HG03108 (cell line): ENCODE measurements at regions not wholly inside any gene's neighbourhood (a gene's known extent, or its start where the extent isn't known, plus 50 kb on each side); places are given as distances from the start of the nearest gene placed in this dataset.

Experiments used
- ATAC-seq: cut with Tn5 transposase; IDR thresholded peaks from one replicate; pipeline ENCODE4 v1.9.1; 2021; ENCODE audit warnings: moderate library complexity; ENCODE audit not compliant: unreplicated experiment

DNA sequence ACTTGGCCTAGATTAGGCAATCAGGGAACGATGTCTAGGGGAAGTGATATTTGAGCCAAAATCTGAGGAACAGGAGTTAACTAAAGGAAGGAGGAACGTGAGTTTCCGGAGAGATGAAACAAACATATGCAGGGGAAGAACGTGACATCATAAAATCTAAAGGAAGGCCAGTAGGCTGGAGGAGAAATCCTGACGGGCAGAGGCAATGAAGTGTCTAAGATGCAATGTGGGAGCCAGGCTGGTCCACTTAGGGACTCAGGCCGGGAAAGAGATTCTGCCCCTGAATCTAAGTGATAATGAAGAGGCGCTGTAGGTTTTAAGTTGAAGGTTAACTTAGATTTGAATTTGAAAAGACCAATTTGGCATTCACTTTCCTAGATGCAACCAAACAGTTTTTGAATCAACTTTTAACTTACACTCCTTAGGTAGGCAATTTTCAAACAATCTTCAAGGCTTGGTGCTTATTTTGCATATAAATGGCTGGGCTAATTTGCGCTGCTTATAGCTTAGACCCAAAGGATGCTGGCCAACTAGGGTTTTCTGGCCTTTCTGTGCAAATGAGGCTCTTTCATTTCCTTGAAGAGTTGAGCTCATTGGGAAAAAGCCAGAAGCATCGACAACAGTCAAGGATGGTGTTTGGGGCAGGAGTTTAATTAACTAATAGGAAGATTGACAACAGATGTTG lies 221.7 kb downstream of the SOX11 start:
- no peak for ATAC-seq

DNA sequence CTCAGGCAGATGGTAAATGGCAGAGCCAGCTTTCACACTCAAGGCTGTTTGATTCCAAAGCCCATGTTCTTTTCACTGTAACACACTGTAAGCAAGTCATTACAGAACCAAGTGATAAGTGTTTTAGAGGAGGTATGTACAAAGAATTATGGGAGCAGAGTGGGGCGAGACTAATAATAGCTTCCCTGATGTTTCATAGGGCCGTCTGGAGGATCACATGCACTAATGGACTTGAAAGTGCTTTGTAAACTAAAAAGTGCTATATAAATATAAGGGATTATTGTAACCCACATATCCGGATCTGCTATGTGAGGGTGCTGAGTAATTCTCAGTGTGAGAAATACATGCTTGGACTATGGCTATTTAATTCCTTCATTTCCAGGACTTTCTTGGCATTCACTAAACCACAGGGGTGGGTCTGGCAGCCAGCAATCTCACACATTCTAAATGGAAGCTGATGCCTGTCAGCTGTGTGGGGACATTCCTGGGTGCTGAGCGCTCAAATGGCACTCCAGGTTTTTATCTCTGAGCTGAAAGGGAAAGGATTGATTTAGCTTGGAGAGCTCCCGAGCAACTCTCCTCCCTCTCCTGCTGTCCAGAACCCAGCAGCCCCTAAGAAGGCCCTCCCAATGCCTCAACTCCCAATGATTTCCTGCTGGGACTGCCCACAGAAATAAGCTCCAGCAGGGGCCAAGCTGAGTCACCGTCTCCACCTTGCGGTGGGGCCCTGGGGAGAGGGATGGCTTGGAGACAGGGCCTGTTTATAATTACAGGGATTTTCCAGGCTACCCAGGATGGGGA lies 222.8 kb downstream of the SOX11 start:
- ATAC-seq: no peak

DNA sequence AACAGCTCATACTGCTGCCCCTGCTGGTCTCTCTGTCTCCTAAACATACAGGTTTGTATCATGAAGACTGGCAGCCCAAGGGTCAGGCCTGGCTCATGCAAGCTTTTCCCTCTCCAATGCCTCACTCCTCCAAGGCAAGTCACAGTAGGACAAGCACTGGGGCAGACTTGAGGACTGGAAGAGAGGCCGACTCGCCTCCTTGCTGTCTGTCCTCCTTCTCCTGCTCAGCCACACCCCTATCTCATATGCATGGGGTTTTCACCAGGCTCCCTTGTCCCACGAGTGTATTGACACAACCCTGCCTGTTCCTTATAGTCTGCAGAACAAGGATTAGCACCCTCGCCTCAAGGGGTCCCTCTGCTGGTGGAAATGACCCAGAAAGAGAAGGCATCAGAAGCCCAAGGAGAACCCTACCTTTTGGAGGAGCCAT lies 223.7 kb downstream of the SOX11 start:
- ATAC-seq: no peak

DNA sequence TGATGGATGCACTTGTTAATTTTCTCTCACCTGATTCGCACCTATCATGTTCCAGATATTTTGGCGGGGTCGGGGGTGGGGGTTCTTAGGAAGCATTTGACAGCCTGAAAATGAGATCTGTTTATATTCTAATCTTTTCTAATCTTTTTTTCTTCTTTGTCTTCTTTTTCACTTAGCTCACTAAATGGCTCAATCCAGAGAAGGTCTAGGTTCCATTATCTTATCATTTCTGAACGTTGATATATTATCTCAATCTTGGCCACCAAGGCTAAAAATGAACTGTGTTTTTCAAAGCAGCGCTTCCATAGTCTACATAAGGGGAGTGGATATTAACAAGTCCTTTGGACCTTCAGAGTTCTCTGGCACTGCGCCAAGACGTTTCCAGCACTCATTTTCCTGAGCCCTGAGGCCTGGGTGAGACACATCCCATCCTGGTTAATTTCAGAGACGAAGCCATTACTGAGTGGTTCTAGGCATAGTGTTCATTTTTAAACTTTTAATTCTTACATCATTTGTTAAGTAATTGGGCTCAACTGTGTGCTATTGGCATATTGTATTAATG lies 229.0 kb downstream of the SOX11 start:
- no peak for ATAC-seq

DNA sequence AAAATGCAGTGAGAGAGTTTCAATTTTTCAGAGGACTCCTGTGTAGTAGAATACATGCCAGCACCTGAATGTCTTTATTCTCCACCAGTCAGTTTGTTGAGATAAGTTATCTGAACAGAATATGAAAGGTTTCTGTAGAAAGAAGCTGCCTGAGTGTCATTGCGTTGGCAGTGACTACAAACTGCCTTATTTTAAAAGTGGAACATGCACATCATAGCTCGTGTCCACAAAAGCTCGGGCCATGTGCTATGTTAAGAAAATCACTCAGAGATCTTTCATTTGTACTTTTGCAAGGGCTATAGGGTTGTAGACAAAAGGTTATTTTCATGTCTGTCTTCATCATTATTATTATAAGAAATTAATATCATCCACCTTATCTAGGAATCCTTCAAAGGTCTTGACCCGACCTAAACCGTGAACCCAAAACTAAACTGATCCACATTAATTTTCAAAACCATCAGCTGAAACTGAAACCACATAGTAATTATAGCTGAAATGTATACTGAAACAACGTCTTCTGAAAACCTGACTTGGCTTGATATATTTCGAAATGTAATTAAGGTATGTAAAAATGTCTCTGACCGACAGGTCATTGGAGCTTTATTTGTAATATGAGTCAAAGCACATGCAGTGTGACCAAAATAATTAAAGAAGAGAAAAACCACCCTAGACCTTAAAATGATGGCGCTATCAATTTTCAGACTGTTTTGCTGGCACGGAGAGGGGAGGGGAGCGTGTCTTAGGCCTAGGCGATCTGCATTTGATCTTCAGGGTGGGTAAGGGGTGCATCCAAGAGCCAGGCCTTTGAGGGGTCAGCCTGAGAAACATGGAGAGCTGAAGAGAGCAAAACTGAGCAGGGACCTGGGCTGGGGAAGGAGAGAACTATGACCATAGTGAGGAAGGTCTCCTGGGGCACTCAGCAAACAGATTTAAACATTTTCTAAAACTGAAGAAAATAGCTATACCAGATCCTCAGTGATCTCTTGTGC lies 232.1 kb downstream of the SOX11 start:
- no peak for ATAC-seq

DNA sequence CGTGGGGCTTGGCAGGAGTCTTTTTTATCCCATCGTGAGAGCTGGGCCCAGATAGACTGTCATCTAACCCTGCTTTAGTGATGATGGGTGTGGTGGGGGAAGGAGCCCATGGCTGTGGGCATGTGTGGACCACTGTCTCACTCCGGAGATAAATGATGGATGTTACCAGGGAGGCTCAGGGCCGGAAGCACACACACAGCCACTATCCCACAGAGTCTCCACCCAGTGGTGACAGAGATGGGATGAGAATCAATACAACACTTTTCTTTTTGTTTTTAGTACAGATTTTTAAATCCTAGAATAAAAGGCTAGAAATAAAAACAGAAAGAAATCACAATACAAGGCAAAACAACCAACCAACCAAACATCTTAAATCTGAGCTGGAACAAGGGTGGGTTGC lies 233.4 kb downstream of the SOX11 start:
- no peak for ATAC-seq

DNA sequence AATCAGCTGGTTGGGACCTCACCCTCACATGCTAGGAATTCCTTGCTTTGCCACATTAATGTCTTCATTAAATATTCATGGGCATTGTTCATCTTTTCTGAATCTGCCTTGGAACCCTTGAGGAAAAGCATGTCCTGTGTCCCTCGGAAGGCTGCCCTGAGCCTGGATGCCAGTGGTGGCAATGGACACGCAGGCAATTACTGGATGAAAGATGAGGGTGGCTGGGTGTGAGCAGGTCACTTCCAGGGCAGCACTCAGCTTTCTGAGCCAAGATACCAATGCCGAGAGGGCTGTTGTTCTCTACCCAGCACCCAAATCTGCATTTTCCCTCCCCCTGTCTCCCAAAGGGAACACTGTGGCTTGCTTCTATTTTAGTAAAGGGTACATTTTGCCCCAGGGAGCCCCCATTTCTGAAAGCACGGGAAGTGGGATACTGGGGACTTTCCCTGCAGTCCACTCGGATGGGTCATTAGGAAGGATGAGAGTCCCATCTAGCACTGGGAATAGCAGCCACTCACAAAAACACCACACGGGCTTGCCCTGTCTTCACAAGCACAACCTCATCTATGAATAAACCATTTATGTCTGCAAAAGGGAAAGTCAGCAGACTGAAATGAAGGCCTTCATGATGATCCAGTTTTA lies 234.8 kb downstream of the SOX11 start:
- no peak for ATAC-seq

DNA sequence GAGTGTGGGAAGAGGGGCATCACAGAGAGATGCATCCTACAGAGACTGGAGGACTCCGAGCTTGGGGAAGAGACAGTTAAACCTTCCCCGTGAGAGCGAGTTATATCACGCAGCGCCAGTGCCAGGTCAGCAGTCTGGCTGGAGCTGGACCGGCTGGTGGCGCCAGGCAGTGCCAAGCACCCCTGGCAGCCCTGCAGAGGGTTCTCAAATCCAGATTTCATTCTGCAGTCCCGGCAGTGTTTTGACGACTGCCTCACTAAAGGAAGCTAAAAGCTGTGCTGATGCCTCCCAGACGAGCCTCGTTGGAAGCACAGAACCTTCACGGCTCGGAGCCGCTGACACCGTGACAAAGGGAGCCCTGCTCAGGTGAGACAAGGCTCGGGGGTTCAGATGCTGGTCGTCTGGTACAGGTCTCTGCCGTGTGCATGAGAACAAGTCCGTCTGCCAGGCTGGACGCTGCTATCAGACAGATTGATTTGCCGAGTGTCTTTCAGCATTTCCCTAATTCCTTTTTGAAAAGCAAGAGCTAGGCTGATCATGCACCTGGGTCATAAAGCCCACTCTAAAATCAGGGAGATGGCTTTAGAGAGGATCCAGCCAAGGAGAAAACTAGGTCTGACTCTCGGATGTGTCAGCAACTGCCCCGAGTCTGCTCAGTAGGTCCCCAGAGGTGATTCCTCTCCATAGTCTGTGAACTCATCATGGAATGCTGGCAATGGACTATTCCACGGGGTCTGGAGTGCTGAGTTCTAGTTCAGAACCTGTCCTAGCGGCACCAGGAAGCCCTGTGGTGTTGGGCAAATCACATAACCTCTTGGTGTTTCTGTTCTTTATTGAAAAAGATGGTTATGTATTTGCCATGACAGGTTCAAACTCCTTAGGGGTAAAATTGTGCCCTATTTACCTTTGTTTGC lies 240.6 kb downstream of the SOX11 start:
- ATAC-seq: no peak

DNA sequence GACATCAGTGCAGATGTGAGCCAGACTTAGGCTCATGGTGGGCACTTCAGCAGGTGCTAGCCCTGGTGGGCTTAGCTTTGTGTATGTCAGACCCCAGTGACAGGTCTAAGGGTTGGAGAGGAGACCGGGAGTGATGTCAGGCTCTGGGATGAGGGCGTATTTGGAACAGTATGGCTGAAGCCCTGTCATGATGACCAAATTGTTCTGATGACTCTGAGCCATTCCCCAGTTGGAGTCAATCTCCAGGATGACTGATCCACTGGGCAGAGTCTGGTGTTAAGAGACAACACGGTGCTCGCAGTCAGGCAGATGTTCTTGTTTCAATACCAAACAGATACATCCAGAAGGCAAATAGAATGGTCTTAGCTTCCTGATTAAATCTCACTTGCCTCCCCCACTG lies 241.5 kb downstream of the SOX11 start:
- ATAC-seq: no peak

DNA sequence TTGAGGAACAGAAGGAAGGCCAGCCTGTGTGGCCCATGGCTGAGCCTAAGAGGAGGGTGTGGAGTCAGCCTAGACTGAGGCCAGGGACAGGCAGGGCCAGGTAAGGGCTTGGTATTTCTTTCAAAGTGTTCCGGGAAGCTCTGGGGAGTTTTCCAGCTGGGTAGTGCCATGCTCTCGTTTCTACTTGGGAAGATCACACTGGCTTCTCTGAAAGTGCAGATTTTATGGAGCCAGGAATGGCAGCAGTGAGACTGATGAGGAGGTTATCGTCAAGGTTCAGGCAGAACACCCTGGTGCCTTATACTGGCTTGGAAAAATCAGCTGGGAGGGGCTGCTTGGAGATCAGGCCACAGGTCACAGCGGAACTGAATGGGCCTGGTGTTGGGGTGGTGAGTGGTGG lies 245.1 kb downstream of the SOX11 start:
- no peak for ATAC-seq

DNA sequence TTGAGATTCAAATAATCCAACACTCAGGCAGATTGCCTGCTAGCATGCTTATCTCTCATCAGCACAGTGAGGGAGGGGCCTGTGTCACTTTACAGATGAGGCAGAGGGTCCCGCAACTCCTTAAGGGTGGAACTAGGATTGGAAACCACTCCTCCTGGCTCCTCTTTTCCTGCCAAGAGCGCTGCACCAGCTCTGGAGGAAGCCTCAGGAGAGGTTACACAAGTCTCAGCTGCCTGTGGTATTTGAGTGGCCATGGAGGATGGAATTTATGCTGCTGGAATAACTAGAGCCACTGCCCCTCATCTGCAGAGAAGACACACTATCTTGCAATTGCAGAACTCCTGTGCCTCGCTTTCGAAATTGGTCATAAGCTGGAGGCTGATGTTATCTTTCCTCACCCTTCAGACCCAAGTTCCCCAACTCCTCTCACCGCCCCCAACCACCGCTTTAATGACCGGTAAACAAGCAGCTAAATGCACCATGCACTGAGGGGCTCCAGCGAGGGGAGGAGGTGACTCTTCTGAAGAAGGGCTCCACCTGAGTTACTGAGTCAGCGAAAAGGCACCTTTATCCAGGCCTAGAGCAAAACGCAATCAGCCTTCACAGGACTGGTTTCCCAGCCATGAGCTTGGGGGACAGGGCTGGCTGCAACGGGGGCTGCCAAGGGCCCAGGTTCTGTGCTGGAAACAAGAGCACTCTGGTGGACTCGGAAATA lies 245.8 kb downstream of the SOX11 start:
- no peak for ATAC-seq

DNA sequence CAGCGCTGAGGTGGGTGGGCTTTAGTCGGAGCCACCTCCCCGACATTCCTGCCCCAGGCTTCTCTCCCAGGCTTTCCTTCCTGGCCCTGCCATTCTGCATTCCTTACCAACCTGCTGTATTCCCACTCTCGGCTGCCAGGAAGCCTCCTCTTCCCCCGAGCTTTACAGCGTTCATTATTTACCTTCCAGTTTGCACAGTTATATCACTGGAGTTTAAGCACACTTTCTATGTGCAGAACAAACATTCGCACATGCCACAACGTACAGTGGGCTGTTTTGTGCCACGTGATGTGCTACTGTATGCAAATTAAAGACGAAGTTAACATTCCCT lies 246.3 kb downstream of the SOX11 start:
- no peak for ATAC-seq

DNA sequence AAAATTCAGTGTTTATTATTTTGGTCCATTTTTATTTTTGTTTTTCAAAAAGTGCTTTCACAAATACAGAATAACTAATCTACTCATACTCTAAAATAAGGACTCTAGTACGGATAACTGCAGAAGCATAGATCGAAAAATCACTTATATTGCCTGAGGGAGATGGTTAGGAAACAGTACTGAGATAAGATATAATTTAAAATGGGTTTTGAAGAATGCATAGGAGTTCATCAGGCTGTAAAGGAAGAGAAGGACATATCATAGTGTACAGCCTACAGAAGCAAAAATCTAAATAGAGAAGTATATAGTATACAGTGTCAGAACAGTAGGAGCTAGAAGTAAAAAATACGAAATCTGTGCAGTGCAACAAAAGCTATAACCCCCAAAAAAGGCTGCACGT lies 247.4 kb downstream of the SOX11 start:
- ATAC-seq: no peak

DNA sequence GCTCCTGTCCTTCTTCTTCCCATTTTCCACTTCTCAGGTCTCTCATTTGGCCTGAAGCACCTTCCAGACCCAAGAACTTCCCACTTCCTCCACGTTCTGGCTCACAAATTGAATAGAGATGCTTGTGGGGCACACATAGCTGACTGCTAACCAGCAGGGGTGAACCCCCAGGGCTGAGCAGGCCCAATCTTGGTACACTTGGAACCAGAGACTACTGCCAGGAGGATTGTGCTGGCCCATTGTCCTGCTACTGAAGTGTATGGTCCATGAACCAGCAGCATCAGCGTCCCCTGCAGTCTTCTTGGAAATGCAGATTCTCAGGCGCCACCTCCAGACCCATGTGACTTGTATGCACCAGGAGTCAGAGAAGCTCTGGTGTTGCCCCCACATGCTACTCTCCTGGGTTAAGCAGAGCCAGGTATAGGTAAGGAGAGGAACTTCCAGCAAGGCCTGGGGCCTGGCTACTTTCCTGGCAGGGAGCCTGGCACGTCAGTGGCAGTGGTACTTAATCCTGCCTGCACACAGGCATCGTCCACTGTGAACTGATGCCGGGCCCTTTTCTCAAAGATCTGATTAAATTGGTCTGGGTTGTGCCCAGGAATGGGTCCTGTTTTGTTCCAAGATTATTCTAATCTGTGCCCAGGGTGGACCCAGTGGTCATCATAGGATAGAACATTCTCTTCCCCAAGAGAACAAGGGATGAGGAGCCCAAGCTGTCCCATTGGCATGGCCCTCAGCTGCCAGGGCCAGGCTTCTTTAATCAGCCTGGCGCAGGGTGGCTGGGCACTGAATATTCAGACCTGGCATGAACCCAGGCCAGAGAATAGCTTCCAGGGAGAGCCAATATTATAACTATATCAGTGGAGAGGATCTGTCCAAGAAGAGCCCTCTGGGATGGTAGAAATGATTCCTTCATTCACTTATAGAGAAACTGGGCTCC lies 248.7 kb downstream of the SOX11 start:
- no peak for ATAC-seq

DNA sequence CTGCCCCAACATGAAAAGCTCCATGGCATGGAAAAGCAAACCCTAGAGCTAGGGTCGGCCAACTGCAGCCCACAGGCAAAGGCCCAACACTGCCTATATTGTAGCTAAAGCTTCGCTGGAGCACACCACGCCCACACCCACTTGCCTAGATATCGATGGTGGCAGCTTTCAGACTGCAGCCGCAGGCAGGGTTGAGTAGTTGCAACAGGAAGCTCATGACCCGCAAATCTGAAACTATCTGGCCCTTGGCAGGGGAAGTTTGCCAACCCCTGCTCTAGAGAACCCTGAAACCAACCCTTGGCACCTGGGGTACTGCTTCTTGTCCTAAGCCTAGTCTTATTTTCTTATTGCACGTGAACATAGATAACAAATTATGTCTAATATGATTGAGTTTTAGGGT lies 250.0 kb downstream of the SOX11 start:
- no peak for ATAC-seq

DNA sequence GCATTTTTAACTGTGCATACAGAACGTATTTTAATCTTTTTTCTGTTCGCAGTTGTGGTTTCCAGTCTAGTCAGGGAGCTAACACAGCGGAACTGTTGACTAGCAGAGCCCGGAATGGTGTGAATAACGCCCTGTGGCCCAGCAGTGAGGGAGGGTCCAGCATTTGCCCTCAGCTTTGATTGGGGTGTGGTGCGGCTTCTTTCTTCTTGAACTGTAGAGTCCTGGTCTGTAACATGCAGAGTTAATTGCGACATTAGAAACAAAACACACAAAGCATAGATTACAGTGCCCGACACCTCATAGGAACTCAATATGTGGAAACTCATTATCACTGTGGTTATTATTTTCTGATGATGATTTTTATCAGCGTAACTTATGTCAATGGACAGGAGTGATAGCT lies 253.6 kb downstream of the SOX11 start:
- ATAC-seq: no peak

DNA sequence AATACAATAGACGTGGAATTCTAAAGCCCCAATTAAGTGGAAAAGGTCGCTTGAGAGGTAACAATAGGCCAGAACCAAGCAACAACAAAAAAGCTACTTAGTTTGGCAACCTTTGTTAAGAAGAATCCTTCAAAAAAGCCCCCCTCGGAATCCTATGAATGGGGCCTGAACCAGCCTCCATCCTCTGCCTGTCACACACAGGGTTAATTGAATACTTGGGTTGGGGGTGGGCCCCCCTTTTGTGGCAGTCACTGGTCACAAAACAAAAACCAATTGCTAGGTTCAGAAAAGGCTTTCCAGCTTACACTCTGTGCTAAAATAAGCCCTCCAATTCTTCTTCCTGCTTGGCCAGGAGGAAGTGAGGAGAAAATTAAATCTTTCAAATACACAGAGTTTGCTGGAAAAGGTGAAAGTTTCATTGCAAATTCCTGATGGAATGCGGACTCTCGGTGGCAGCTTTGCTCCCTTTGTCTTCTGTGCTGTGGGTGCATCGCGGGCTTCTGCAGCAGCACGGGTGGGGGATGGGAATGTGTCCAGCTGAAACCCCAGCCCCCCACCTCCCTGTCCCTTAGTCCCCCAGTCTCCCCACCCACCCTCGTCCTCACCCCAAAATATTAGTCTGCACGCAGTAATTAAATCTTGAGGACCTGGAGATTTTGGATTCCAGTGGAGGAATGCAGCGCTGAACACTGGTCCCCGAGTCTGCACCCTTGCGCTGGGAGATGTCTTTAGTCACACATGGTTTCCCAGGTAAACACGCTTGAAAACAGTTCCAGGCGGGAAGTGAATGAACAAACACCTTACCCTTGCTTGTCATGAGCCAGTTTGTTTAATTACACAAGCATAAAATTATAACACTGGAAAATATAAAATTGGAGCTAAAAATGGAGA lies 254.3 kb downstream of the SOX11 start:
- ATAC-seq: no peak
